B cell (primary cell): ENCODE measurements at regions not wholly inside any gene's neighbourhood (a gene's known extent, or its start where the extent isn't known, plus 50 kb on each side); places are given as distances from the start of the nearest gene placed in this dataset.

ENCODE experiments used
- ATAC-seq: fragments of 200-7000 bp; cut with Tn5 transposase; one replicate; pipeline ENCODE4 v1.10.0; 2021; ENCODE audit warnings: low read depth, mild to moderate bottlenecking, moderate number of reproducible peaks, moderate library complexity
- CTCF ChIA-PET: fragments of 350-600 bp; sonication (Branson Sonifier 250); formaldehyde crosslinking; loops from one replicate; lab custom pipeline; 2021; ENCODE audit warnings: antibody characterized with exemption, inconsistent platforms; lab: Charles Lee
- POLR2A ChIA-PET: fragments of 350-600 bp; sonication (Branson Sonifier 250); formaldehyde crosslinking; loops from one replicate; lab custom pipeline; 2021; ENCODE audit warnings: antibody characterized with exemption; lab: Charles Lee
- DNase-seq: peaks from one replicate; pipeline ENCODE4 v3.0.0; 2013
- H2AFZ ChIP-seq: 2 replicates; pipeline ENCODE4 v1.6.1; 2012; ENCODE audit warnings: mild to moderate bottlenecking, low read depth, low read length; ENCODE audit not compliant: insufficient read depth, poor library complexity, severe bottlenecking
- H3K27ac ChIP-seq, 2 donors: 1 replicate in 1 of 2; 2 replicates in 1 of 2; pipeline ENCODE4 v1.5.1; 2012 to 2013; ENCODE audit warnings: low read length in 2 of 2, mild to moderate bottlenecking in 2 of 2, moderate library complexity in 1 of 2
- H3K27me3 ChIP-seq, 4 experiments: fragments of 200-600 bp in 1 of 4; sonication (generic) in 1 of 4; replicated peaks in 1 of 4; 1 replicate in 2 of 4; 2 replicates in 2 of 4; pipeline versions ENCODE4 v1.6.1 to v1.7.0; 2013 to 2016; ENCODE audit warnings: low read length in 3 of 4, mild to moderate bottlenecking in 2 of 4, mixed read lengths in 1 of 4, moderate library complexity in 1 of 4; ENCODE audit not compliant: insufficient read depth in 4 of 4, control insufficient read depth in 3 of 4; ENCODE audit errors: control extremely low read depth in 1 of 4
- H3K36me3 ChIP-seq, 2 experiments: replicated peaks in 1 of 2; 1 replicate in 1 of 2; 2 replicates in 1 of 2; pipeline versions ENCODE4 v1.6.1 to v1.7.1; 2013; ENCODE audit warnings: low read length in 1 of 2; ENCODE audit not compliant: insufficient read depth in 2 of 2, control insufficient read depth in 1 of 2; ENCODE audit errors: control extremely low read depth in 1 of 2, extremely low read depth in 1 of 2
- H3K4me1 ChIP-seq, 2 donors: fragments of 200-600 bp in 1 of 2; sonication (generic) in 1 of 2; 1 replicate in 1 of 2; 2 replicates in 1 of 2; pipeline versions ENCODE4 v1.5.1 to v1.6.1; 2013 to 2017; ENCODE audit warnings: low read length in 2 of 2; ENCODE audit not compliant: control insufficient read depth in 2 of 2, insufficient read depth in 2 of 2
- H3K4me2 ChIP-seq: replicated peaks from 2 replicates; pipeline ENCODE3; 2012; ENCODE audit warnings: mild to moderate bottlenecking, low read depth, low read length; ENCODE audit not compliant: poor library complexity, severe bottlenecking
- H3K4me3 ChIP-seq, 5 experiments: fragments of 200-600 bp in 1 of 5; sonication (generic) in 1 of 5; 1 replicate in 3 of 5; 2 replicates in 2 of 5; pipeline versions ENCODE4 v1.5.1 to v1.7.0; 2011 to 2016; ENCODE audit warnings: low read length in 4 of 5, mild to moderate bottlenecking in 4 of 5, low read depth in 2 of 5, control low read depth in 1 of 5, moderate library complexity in 1 of 5; ENCODE audit not compliant: insufficient read depth in 1 of 5; ENCODE audit errors: control extremely low read depth in 1 of 5, extremely low read depth in 1 of 5
- H3K79me2 ChIP-seq: fragments of 200-600 bp; sonication (generic); one replicate; pipeline ENCODE4 v1.6.0; 2016; ENCODE audit warnings: low read length; ENCODE audit not compliant: control insufficient read depth, insufficient read depth
- H3K9ac ChIP-seq: fragments of 200-600 bp; sonication (generic); 2 replicates; pipeline ENCODE4 v1.6.1; 2017; ENCODE audit warnings: mild to moderate bottlenecking, low read length, moderate library complexity
- H3K9me3 ChIP-seq, 3 donors: one replicate each; pipeline versions ENCODE4 v1.6.1 to v1.7.1; 2013; ENCODE audit warnings: low read length in 2 of 3; ENCODE audit not compliant: control insufficient read depth in 2 of 3, insufficient read depth in 1 of 3; ENCODE audit errors: control extremely low read depth in 1 of 3
- H4K20me1 ChIP-seq: 2 replicates; pipeline ENCODE4 v1.6.0; 2012; ENCODE audit warnings: mild to moderate bottlenecking, low read length; ENCODE audit not compliant: insufficient read depth, control insufficient read depth, poor library complexity, severe bottlenecking
- H3K27ac Mint-ChIP-seq: one replicate; pipeline ENCODE4 v1.8.0; 2021; ENCODE audit warnings: mixed read lengths
- H3K27me3 Mint-ChIP-seq: one replicate; pipeline ENCODE4 v1.8.0; 2021; ENCODE audit warnings: mixed read lengths
- H3K4me1 Mint-ChIP-seq: one replicate; pipeline ENCODE4 v1.8.0; 2021; ENCODE audit warnings: mixed read lengths
- H3K4me3 Mint-ChIP-seq: one replicate; pipeline ENCODE4 v1.8.0; 2021; ENCODE audit warnings: mixed read lengths
- H3K9me3 Mint-ChIP-seq: one replicate; pipeline ENCODE4 v1.8.0; 2022; ENCODE audit warnings: mixed read lengths; ENCODE audit not compliant: insufficient read depth
- CTCF ChIP-seq: fragments of 200-600 bp; IDR thresholded peaks from one replicate; pipeline ENCODE4 v1.8.0; 2022; ENCODE audit warnings: antibody characterized with exemption, mild to moderate bottlenecking
- EZH2 ChIP-seq: IDR thresholded peaks from 2 replicates; pipeline ENCODE4 v1.6.1; 2012; ENCODE audit warnings: borderline replicate concordance, low read depth, mild to moderate bottlenecking, moderate library complexity, low read length; ENCODE audit not compliant: insufficient read depth, poor library complexity, severe bottlenecking
- WGBS: methylation state at CpG from one replicate; pipeline ENCODE4 v1.1.5; 2013; ENCODE audit warnings: missing lambda C conversion rate; ENCODE audit not compliant: insufficient coverage; 5-methylcytosine and 5-hydroxymethylcytosine counted together
- intact Hi-C: fragments of 100-400 bp; cut with micrococcal nuclease; formaldehyde crosslinking; loops from one replicate; pipeline ENCODE4 v1.10.0; 2022

GRCh38 chr2:221167561-221167960, 404.5 kb downstream of the EPHA4 start:
- Histone ChIP-seq H3K79me2 (no peaks in the 10 kb centered on the region), H3K9me3 (peaks cover 0 to 2% (median 0%) of the 10 kb centered on the region in 3 donors), H3K4me1 (peaks cover 5% of the 10 kb centered on the region in 2 donors), H3K27ac (no peak overlapping the region), H4K20me1 (no peaks in the 10 kb centered on the region), H3K36me3 (no peaks in the 10 kb centered on the region), H3K9ac (no peak overlapping the region), H3K27me3 (peaks cover 0 to 5% (median 0%) of the 10 kb centered on the region in 4 experiments), H3K4me2 (no peak overlapping the region), H2AFZ (no peak overlapping the region), H3K4me3 (no peak overlapping the region)
- Mint-ChIP-seq H3K4me3 (no peak overlapping the region), H3K4me1 (peaks cover 5% of the 10 kb centered on the region), H3K27me3 (peaks cover 23% of the 10 kb centered on the region), H3K9me3 (peaks cover 2% of the 10 kb centered on the region), H3K27ac (no peak overlapping the region)
- CTCF ChIA-PET: no interaction called here
- intact Hi-C loops: no loop called here
- TF ChIP-seq CTCF (no peak), EZH2 (no peak)
- POLR2A ChIA-PET: no interaction called here
- ATAC-seq (no peak), DNase-seq (no peak)

GRCh38 chr2:221169724-221170123, 402.4 kb downstream of the EPHA4 start:
- H3K4me1 ChIP-seq: peaks cover 5% of the 10 kb centered on the region in 2 donors
- intact Hi-C loops: no loop called here

More at GRCh38 chr2:221169724-221170123, 402.4 kb downstream of the EPHA4 start:
- H2AFZ ChIP-seq: no peak overlapping the region
- 100% methylated on average over 4 of the region's 6 CpGs for WGBS
- TF ChIP-seq EZH2 (no peak), CTCF (no peak)
- H3K27me3 ChIP-seq: no peaks in the 10 kb centered on the region
- no peak overlapping the region for H3K27ac ChIP-seq
- no peaks in the 10 kb centered on the region for H3K36me3 ChIP-seq
- peaks cover 0 to 1% (median 0%) of the 10 kb centered on the region in 3 donors for H3K9me3 ChIP-seq
- H4K20me1 ChIP-seq: no peaks in the 10 kb centered on the region
- H3K9ac ChIP-seq: no peak overlapping the region
- H3K4me2 ChIP-seq: no peak overlapping the region
- H3K27ac Mint-ChIP-seq: no peak overlapping the region
- H3K79me2 ChIP-seq: no peaks in the 10 kb centered on the region
- H3K9me3 Mint-ChIP-seq: peaks cover 2% of the 10 kb centered on the region
- no peak for ATAC-seq
- peaks cover 18% of the 10 kb centered on the region for H3K27me3 Mint-ChIP-seq
- ChIA-PET POLR2A (no interaction called here), CTCF (no interaction called here)
- DNase-seq: no peak
- peaks cover 5% of the 10 kb centered on the region for H3K4me1 Mint-ChIP-seq
- no peak overlapping the region for H3K4me3 ChIP-seq
- no peak overlapping the region for H3K4me3 Mint-ChIP-seq
